Middle frontal gyrus (tissue), 1 donor: ENCODE measurements at regions not wholly inside any gene's neighbourhood (a gene's known extent, or its start where the extent isn't known, plus 50 kb on each side); places are given as distances from the start of the nearest gene placed in this dataset.

Experiments
- DNase-seq: peaks from one replicate; pipeline ENCODE4 v3.0.0-alpha.2; 2015; ENCODE audit warnings: low spot score; ENCODE audit errors: extremely low spot score

GRCh38 chr5:3197304-3198073 is 398.1 kb upstream of the IRX1 start:
- DNase-seq, result no peak

GRCh38 chr5:3195994-3196393 is 399.6 kb upstream of the IRX1 start:
- DNase-seq, result no peak

- no peak for DNase-seq
These were observed 400.9 kb upstream of the IRX1 start for GRCh38 chr5:3194684-3195083.

GRCh38 chr5:3194271-3194670 is 401.4 kb upstream of the IRX1 start:
- no peak for DNase-seq

GRCh38 chr5:3191585-3191984 is 404.0 kb upstream of the IRX1 start:
- DNase-seq, result no peak

- DNase-seq, result no peak
These were observed 404.7 kb upstream of the IRX1 start for GRCh38 chr5:3190930-3191329.

- no peak for DNase-seq
These were observed 405.2 kb upstream of the IRX1 start for GRCh38 chr5:3190433-3190832.

GRCh38 chr5:3187771-3188425 is 407.7 kb upstream of the IRX1 start:
- DNase-seq, result no peak

- no peak for DNase-seq
These were observed 408.8 kb upstream of the IRX1 start for GRCh38 chr5:3186736-3187405.

GRCh38 chr5:3186156-3186555 is 409.5 kb upstream of the IRX1 start:
- no peak for DNase-seq

GRCh38 chr5:3185488-3185887 is 410.1 kb upstream of the IRX1 start:
- DNase-seq, result no peak

GRCh38 chr5:3182133-3182876 is 413.3 kb upstream of the IRX1 start:
- DNase-seq, result no peak

- DNase-seq, result no peak
These were observed 414.0 kb upstream of the IRX1 start for GRCh38 chr5:3181671-3182070.

- no peak for DNase-seq
These were observed 415.0 kb upstream of the IRX1 start for GRCh38 chr5:3180636-3181035.

GRCh38 chr5:3179220-3179619 is 416.4 kb upstream of the IRX1 start:
- no peak for DNase-seq

GRCh38 chr5:3177338-3177737 is 418.3 kb upstream of the IRX1 start:
- DNase-seq, result no peak

- no peak for DNase-seq
These were observed 420.2 kb upstream of the IRX1 start for GRCh38 chr5:3175416-3175815.

GRCh38 chr5:3167473-3167872 is 416.0 kb upstream of the IRX2 start:
- no peak for DNase-seq

- no peak for DNase-seq
These were observed 412.1 kb upstream of the IRX2 start for GRCh38 chr5:3163626-3164025.

GRCh38 chr5:3161672-3162071 is 410.2 kb upstream of the IRX2 start:
- no peak for DNase-seq

- DNase-seq, result no peak
These were observed 405.7 kb upstream of the IRX2 start for GRCh38 chr5:3157214-3157613.

- no peak for DNase-seq
These were observed 404.2 kb upstream of the IRX2 start for GRCh38 chr5:3155717-3156116.
